SK-N-SH (cell line): ENCODE measurements at regions not wholly inside any gene's neighbourhood (a gene's known extent, or its start where the extent isn't known, plus 50 kb on each side); places are given as distances from the start of the nearest gene placed in this dataset.

Experiments used
- CTCF ChIA-PET: fragments of 300-600, 350-600 bp; formaldehyde crosslinking; extraction: SDS; loops from one replicate; lab custom pipeline; 2021; lab: Yijun Ruan, JAX
- POLR2A ChIA-PET: fragments of 350-600 bp; sonication (Branson Sonifier 250); formaldehyde crosslinking; extraction: SDS; loops from one replicate; lab custom pipeline; 2020; ENCODE audit warnings: antibody characterized with exemption, inconsistent platforms; lab: Yijun Ruan, JAX
- DNase-seq: peaks from one replicate; pipeline ENCODE4 v3.0.0; 2012
- H2AFZ ChIP-seq: fragments of 200-600 bp; sonication (generic); 2 replicates; pipeline ENCODE4 v1.8.1; 2016; ENCODE audit warnings: antibody characterized with exemption, mild to moderate bottlenecking, low read depth
- H3F3A ChIP-seq: fragments of 200-600 bp; sonication (generic); replicated peaks from 2 replicates; pipeline ENCODE3; 2016; ENCODE audit warnings: antibody characterized with exemption, mild to moderate bottlenecking; ENCODE audit not compliant: insufficient read depth
- H3K27ac ChIP-seq, 2 experiments: fragments of 200-500 bp in 1 of 2; fragments of 200-600 bp in 1 of 2; sonication (Bioruptor generic) in 1 of 2; sonication (generic), shearing (Covaris generic) in 1 of 2; 2 replicates each; pipeline versions ENCODE4 v1.5.1 to v1.6.1; 2014 to 2016; ENCODE audit warnings: low read depth in 2 of 2, inconsistent platforms in 1 of 2, low read length in 1 of 2, mild to moderate bottlenecking in 1 of 2, mixed read lengths in 1 of 2
- H3K27me3 ChIP-seq: fragments of 200-600 bp; sonication (generic), shearing (Covaris generic); 2 replicates; pipeline ENCODE4 v1.6.1; 2016; ENCODE audit warnings: mixed run types; ENCODE audit not compliant: insufficient read depth
- H3K36me3 ChIP-seq, 2 experiments: fragments of 200-500 bp in 1 of 2; fragments of 200-600 bp in 1 of 2; sonication (Bioruptor generic) in 1 of 2; sonication (generic) in 1 of 2; replicated peaks in 1 of 2; 2 replicates each; pipeline versions ENCODE3 to v1.5.1; 2014 to 2016; ENCODE audit warnings: low read length in 1 of 2, mild to moderate bottlenecking in 1 of 2; ENCODE audit not compliant: insufficient read depth in 2 of 2, control insufficient read depth in 1 of 2
- H3K4me1 ChIP-seq, 2 experiments: fragments of 200-500 bp in 1 of 2; fragments of 200-600 bp in 1 of 2; sonication (Bioruptor generic) in 1 of 2; sonication (generic), shearing (Covaris generic) in 1 of 2; 2 replicates each; pipeline versions ENCODE4 v1.5.1 to v1.6.1; 2014 to 2016; ENCODE audit warnings: low read depth in 1 of 2, low read length in 1 of 2, mixed run types in 1 of 2; ENCODE audit not compliant: insufficient read depth in 2 of 2, control insufficient read depth in 1 of 2
- H3K4me2 ChIP-seq: fragments of 200-600 bp; sonication (generic), shearing (Covaris generic); 2 replicates; pipeline ENCODE4 v1.6.1; 2017; ENCODE audit warnings: mixed run types
- H3K4me3 ChIP-seq, 2 experiments: fragments of 200-500 bp in 1 of 2; fragments of 200-600 bp in 1 of 2; sonication (Bioruptor generic) in 1 of 2; sonication (generic), shearing (Covaris generic) in 1 of 2; 2 replicates each; pipeline versions ENCODE4 v1.5.1 to v1.8.1; 2014 to 2016; ENCODE audit warnings: low read depth in 2 of 2, inconsistent platforms in 1 of 2, low read length in 1 of 2, mild to moderate bottlenecking in 1 of 2, mixed read lengths in 1 of 2, moderate library complexity in 1 of 2
- H3K79me2 ChIP-seq: fragments of 200-600 bp; sonication (generic); 2 replicates; pipeline ENCODE4 v1.8.1; 2017; ENCODE audit warnings: mild to moderate bottlenecking; ENCODE audit not compliant: insufficient read depth
- H3K9ac ChIP-seq: fragments of 200-600 bp; sonication (generic); 2 replicates; pipeline ENCODE4 v1.6.1; 2017; ENCODE audit warnings: mixed run types
- H3K9me2 ChIP-seq: fragments of 200-600 bp; sonication (generic); 2 replicates; pipeline ENCODE4 v1.6.1; 2017; ENCODE audit warnings: mixed run types
- H3K9me3 ChIP-seq: fragments of 200-600 bp; sonication (generic); 2 replicates; pipeline ENCODE4 v1.6.1; 2017; ENCODE audit warnings: mixed run types, mild to moderate bottlenecking, moderate library complexity
- H4K20me1 ChIP-seq: fragments of 200-600 bp; sonication (generic); 2 replicates; pipeline ENCODE4 v1.6.1; 2017; ENCODE audit warnings: mild to moderate bottlenecking, mixed run types; ENCODE audit not compliant: insufficient read depth
- CHD2 ChIP-seq: fragments of 150-350 bp; IDR thresholded peaks from 2 replicates; pipeline ENCODE4 v1.6.1; 2018; ENCODE audit warnings: low read length; ENCODE audit not compliant: partially characterized antibody
- ELF1 ChIP-seq: IDR thresholded peaks from 2 replicates; pipeline ENCODE4 v1.4.0; 2012
- EZH2phosphoT487 ChIP-seq: fragments of 200-600 bp; sonication (generic); IDR thresholded peaks from 2 replicates; pipeline ENCODE4 v1.6.1; 2017; ENCODE audit warnings: low read depth, mixed run types, mild to moderate bottlenecking, antibody characterized with exemption, moderate library complexity, borderline replicate concordance
- FOSL2 ChIP-seq: IDR thresholded peaks from 2 replicates; pipeline ENCODE4 v1.4.0; 2012; ENCODE audit warnings: low read depth, mild to moderate bottlenecking, moderate library complexity, borderline replicate concordance
- FOXJ3 ChIP-seq: sonication (generic); formaldehyde crosslinking; IDR thresholded peaks from 2 replicates; pipeline ENCODE4 v1.5.1; 2020; ENCODE audit warnings: mild to moderate bottlenecking, missing genetic modification reagents
- FOXM1 ChIP-seq: IDR thresholded peaks from 2 replicates; pipeline ENCODE4 v1.4.0; 2012; ENCODE audit warnings: low read depth, mild to moderate bottlenecking
- GABPA ChIP-seq: IDR thresholded peaks from 2 replicates; pipeline ENCODE4 v1.4.0; 2012; ENCODE audit warnings: low read depth, mild to moderate bottlenecking
- GATA2 ChIP-seq: sonication (generic); formaldehyde crosslinking; IDR thresholded peaks from 2 replicates; pipeline ENCODE4 v1.5.0; 2020; ENCODE audit warnings: mild to moderate bottlenecking, missing genetic modification reagents
- MEF2A ChIP-seq: IDR thresholded peaks from 2 replicates; pipeline ENCODE4 v1.4.0; 2012; ENCODE audit warnings: low read depth, borderline replicate concordance
- MXI1 ChIP-seq: IDR thresholded peaks from 2 replicates; pipeline ENCODE4 v1.6.1; 2012; ENCODE audit warnings: mild to moderate bottlenecking, low read depth, low read length, improper control_type of control experiment
- RAD21 ChIP-seq: IDR thresholded peaks from 2 replicates; pipeline ENCODE4 v1.6.1; 2012; ENCODE audit warnings: mild to moderate bottlenecking, low read length
- RFX5 ChIP-seq: IDR thresholded peaks from 2 replicates; pipeline ENCODE4 v1.6.1; 2012; ENCODE audit warnings: mild to moderate bottlenecking, improper control_type of control experiment, low read length
- RXRA ChIP-seq: IDR thresholded peaks from 2 replicates; pipeline ENCODE4 v1.4.0; 2012; ENCODE audit warnings: low read depth, mild to moderate bottlenecking, borderline replicate concordance
- SMC3 ChIP-seq: IDR thresholded peaks from 2 replicates; pipeline ENCODE4 v1.6.1; 2012; ENCODE audit warnings: low read depth, low read length, improper control_type of control experiment
- TAF1 ChIP-seq: IDR thresholded peaks from 2 replicates; pipeline ENCODE4 v1.6.1; 2012; ENCODE audit warnings: low read depth, mild to moderate bottlenecking, low read length, moderate library complexity, borderline replicate concordance
- TCF12 ChIP-seq: IDR thresholded peaks from 2 replicates; pipeline ENCODE4 v1.4.0; 2012
- WGBS: methylation state at CpG from one replicate; pipeline ENCODE4 v1.1.6; 2017; ENCODE audit warnings: low lambda C conversion rate; 5-methylcytosine and 5-hydroxymethylcytosine counted together
- TF ChIP-seq, protein P1 (sequence below): IDR thresholded peaks from 2 replicates; pipeline ENCODE4 v1.4.0; 2012; ENCODE audit warnings: low read depth
- TF ChIP-seq, protein P2 (sequence below): IDR thresholded peaks from 2 replicates; pipeline ENCODE4 v1.4.0; 2012; ENCODE audit warnings: low read depth, borderline replicate concordance
- TF ChIP-seq, protein P3 (sequence below): IDR thresholded peaks from 2 replicates; pipeline ENCODE4 v1.6.1; 2012; ENCODE audit warnings: mild to moderate bottlenecking, low read depth, low read length, moderate library complexity
- TF ChIP-seq, protein P4 (sequence below): fragments of 150-350 bp; IDR thresholded peaks from 2 replicates; pipeline ENCODE4 v1.6.1; 2017; ENCODE audit warnings: antibody characterized with exemption, low read length, low read depth, borderline replicate concordance

DNA sequence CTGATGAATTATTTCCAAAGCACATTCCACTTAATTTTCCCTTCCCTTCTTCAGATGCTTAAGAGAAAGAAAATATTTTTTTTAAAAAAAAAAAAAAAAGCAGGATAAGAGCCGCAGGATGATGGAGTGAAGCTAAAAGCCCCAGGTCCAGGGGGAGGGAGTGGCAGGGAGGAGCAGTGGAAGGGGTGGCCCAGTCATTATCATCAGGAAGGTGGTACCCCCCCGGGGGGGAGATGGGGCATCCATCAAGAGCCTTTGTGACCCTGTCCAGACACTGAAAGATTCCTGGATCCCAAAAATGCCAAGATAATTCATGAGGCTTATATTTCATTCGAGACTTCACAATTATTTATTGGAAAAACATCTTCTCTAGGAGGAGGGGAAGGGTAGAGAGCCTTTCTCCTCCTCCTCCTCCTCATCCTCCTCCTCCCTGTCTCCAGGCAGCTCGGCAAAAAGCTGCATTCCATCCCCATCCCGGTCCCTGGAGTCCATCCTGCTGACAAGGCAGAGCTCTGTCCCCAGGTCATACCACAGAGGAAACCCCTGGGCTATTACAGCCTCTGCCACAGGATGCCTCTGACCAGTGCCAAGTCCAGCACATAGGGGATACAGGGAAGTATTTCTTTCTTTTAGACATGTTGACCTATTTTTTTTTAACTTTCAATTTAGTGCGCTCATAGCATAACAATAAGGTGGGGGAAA, 125.3 kb downstream of the TWIST2 start:
- H3K9me3 ChIP-seq = no peaks in the 10 kb centered on the region
- no peak overlapping the region for H3K4me3 ChIP-seq
- no peak overlapping the region for H3K9ac ChIP-seq
- H3K9me2 ChIP-seq = no peaks in the 10 kb centered on the region
- WGBS = 45% methylated on average over 6 of the region's 6 CpGs
- CTCF ChIA-PET = interaction anchor here (1.4 to 2.7 kb wide), 2 partner anchors 12 to 134 kb away, joined by 6 to 10 read pairs; no protein-coding TSS in a partner anchor
- POLR2A ChIA-PET = no interaction called here
- no peak overlapping the region for H3K27ac ChIP-seq
- no peaks in the 10 kb centered on the region for H3F3A ChIP-seq
- H4K20me1 ChIP-seq = no peaks in the 10 kb centered on the region
- no peak overlapping the region for H2AFZ ChIP-seq
- DNase-seq = no peak
- H3K4me2 ChIP-seq = no peak overlapping the region
- no peak for TF ChIP-seq EZH2phosphoT487
- TF ChIP-seq, protein P1, sequence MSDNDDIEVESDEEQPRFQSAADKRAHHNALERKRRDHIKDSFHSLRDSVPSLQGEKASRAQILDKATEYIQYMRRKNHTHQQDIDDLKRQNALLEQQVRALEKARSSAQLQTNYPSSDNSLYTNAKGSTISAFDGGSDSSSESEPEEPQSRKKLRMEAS = no peak
- no peak for TF ChIP-seq MEF2A
- no peak for TF ChIP-seq GATA2 (CRISPR knock-in tag)
- TF ChIP-seq FOXJ3 (CRISPR knock-in tag) = no peak
- TF ChIP-seq CHD2 = no peak
- no peak for TF ChIP-seq RAD21
- TF ChIP-seq FOSL2 = no peak
- TF ChIP-seq, protein P2, sequence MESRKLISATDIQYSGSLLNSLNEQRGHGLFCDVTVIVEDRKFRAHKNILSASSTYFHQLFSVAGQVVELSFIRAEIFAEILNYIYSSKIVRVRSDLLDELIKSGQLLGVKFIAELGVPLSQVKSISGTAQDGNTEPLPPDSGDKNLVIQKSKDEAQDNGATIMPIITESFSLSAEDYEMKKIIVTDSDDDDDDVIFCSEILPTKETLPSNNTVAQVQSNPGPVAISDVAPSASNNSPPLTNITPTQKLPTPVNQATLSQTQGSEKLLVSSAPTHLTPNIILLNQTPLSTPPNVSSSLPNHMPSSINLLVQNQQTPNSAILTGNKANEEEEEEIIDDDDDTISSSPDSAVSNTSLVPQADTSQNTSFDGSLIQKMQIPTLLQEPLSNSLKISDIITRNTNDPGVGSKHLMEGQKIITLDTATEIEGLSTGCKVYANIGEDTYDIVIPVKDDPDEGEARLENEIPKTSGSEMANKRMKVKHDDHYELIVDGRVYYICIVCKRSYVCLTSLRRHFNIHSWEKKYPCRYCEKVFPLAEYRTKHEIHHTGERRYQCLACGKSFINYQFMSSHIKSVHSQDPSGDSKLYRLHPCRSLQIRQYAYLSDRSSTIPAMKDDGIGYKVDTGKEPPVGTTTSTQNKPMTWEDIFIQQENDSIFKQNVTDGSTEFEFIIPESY = no peak
- TF ChIP-seq, protein P3, sequence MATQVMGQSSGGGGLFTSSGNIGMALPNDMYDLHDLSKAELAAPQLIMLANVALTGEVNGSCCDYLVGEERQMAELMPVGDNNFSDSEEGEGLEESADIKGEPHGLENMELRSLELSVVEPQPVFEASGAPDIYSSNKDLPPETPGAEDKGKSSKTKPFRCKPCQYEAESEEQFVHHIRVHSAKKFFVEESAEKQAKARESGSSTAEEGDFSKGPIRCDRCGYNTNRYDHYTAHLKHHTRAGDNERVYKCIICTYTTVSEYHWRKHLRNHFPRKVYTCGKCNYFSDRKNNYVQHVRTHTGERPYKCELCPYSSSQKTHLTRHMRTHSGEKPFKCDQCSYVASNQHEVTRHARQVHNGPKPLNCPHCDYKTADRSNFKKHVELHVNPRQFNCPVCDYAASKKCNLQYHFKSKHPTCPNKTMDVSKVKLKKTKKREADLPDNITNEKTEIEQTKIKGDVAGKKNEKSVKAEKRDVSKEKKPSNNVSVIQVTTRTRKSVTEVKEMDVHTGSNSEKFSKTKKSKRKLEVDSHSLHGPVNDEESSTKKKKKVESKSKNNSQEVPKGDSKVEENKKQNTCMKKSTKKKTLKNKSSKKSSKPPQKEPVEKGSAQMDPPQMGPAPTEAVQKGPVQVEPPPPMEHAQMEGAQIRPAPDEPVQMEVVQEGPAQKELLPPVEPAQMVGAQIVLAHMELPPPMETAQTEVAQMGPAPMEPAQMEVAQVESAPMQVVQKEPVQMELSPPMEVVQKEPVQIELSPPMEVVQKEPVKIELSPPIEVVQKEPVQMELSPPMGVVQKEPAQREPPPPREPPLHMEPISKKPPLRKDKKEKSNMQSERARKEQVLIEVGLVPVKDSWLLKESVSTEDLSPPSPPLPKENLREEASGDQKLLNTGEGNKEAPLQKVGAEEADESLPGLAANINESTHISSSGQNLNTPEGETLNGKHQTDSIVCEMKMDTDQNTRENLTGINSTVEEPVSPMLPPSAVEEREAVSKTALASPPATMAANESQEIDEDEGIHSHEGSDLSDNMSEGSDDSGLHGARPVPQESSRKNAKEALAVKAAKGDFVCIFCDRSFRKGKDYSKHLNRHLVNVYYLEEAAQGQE = no peak
- TF ChIP-seq SMC3 = no peak
- TF ChIP-seq ELF1 = no peak
- no peak for TF ChIP-seq TAF1
- no peak for TF ChIP-seq FOXM1
- TF ChIP-seq TCF12 = no peak
- no peak for TF ChIP-seq RXRA
- no peak for TF ChIP-seq GABPA
- TF ChIP-seq, protein P4, sequence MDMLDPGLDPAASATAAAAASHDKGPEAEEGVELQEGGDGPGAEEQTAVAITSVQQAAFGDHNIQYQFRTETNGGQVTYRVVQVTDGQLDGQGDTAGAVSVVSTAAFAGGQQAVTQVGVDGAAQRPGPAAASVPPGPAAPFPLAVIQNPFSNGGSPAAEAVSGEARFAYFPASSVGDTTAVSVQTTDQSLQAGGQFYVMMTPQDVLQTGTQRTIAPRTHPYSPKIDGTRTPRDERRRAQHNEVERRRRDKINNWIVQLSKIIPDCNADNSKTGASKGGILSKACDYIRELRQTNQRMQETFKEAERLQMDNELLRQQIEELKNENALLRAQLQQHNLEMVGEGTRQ = no peak
- TF ChIP-seq MXI1 = no peak
- TF ChIP-seq RFX5 = no peak
- H3K4me1 ChIP-seq = peaks cover 0 to 7% of the 10 kb centered on the region in 2 experiments; a peak in 1 of 4 replicates
- H3K79me2 ChIP-seq = no peaks in the 10 kb centered on the region
- no peaks in the 10 kb centered on the region for H3K27me3 ChIP-seq
- H3K36me3 ChIP-seq = no peaks in the 10 kb centered on the region
